NB4 (cell line): ENCODE measurements at regions not wholly inside any gene's neighbourhood (a gene's known extent, or its start where the extent isn't known, plus 50 kb on each side); places are given as distances from the start of the nearest gene placed in this dataset.

Experiments used
- POLR2A ChIP-seq: IDR thresholded peaks from 2 replicates; pipeline ENCODE4 v1.6.1; 2011; ENCODE audit warnings: mild to moderate bottlenecking; ENCODE audit not compliant: insufficient read length; ENCODE audit errors: extremely low read depth
- TF ChIP-seq, protein P1 (sequence below): IDR thresholded peaks from one replicate; pipeline ENCODE4 v1.5.1; 2012; ENCODE audit warnings: low read depth, low read length
- TF ChIP-seq, protein P2 (sequence below): IDR thresholded peaks from 2 replicates; pipeline ENCODE4 v1.6.1; 2011; ENCODE audit warnings: low read depth, low read length

DNA sequence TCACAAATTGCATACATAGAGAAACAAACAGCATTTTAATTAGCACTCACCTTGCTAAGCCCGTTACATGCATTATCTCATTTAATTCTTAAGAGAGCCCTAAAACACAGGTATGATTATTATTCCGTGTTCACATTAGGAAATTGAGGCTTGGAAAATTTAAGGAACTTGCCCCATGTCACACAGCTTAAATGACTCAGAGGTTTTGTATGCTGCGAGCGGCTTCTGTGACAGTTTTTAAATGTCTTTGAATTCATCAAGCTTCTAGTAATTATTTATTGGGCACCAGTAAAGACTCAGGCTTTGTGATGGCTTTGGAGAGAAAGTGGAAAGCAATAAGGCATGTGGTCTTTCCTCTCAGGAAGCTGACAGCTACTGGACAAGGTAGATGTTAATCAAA, 166.7 kb upstream of the THBS1 start:
- TF ChIP-seq, protein P1, sequence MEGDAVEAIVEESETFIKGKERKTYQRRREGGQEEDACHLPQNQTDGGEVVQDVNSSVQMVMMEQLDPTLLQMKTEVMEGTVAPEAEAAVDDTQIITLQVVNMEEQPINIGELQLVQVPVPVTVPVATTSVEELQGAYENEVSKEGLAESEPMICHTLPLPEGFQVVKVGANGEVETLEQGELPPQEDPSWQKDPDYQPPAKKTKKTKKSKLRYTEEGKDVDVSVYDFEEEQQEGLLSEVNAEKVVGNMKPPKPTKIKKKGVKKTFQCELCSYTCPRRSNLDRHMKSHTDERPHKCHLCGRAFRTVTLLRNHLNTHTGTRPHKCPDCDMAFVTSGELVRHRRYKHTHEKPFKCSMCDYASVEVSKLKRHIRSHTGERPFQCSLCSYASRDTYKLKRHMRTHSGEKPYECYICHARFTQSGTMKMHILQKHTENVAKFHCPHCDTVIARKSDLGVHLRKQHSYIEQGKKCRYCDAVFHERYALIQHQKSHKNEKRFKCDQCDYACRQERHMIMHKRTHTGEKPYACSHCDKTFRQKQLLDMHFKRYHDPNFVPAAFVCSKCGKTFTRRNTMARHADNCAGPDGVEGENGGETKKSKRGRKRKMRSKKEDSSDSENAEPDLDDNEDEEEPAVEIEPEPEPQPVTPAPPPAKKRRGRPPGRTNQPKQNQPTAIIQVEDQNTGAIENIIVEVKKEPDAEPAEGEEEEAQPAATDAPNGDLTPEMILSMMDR, result no peak
- TF ChIP-seq, protein P2, sequence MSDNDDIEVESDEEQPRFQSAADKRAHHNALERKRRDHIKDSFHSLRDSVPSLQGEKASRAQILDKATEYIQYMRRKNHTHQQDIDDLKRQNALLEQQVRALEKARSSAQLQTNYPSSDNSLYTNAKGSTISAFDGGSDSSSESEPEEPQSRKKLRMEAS, result no peak
- TF ChIP-seq POLR2A, result no peak
